A673 (cell line): ENCODE measurements at regions not wholly inside any gene's neighbourhood (a gene's known extent, or its start where the extent isn't known, plus 50 kb on each side); places are given as distances from the start of the nearest gene placed in this dataset.

ENCODE experiments used
- CTCF ChIP-seq: fragments of 300-800, 200-600 bp; sonication (generic); conservative IDR thresholded peaks from 2 replicates; pipeline ENCODE4 v1.5.1; 2017; ENCODE audit warnings: low read depth, mild to moderate bottlenecking, antibody characterized with exemption, low read length, moderate library complexity, mixed read lengths
- EZH2 ChIP-seq: fragments of 200-600 bp; sonication (generic); IDR thresholded peaks from 2 replicates; pipeline ENCODE4 v1.6.1; 2017; ENCODE audit warnings: borderline replicate concordance, low read depth, mild to moderate bottlenecking, mixed read lengths, antibody characterized with exemption, low read length; ENCODE audit not compliant: poor library complexity, severe bottlenecking

- TF ChIP-seq CTCF (no peak), EZH2 (no peak)
Observed at GRCh38 chr3:165526367-165526766, 310.9 kb downstream of the BCHE start.
